ENCODE measurements at regions not wholly inside any gene's neighbourhood (a gene's known extent, or its start where the extent isn't known, plus 50 kb on each side); places are given as distances from the start of the nearest gene placed in this dataset.
"Not testable (repeated sequence)": the region's sequence is repeated elsewhere in the genome, so short reads cannot be mapped to it uniquely, and the experiment has no call there.

DNA sequence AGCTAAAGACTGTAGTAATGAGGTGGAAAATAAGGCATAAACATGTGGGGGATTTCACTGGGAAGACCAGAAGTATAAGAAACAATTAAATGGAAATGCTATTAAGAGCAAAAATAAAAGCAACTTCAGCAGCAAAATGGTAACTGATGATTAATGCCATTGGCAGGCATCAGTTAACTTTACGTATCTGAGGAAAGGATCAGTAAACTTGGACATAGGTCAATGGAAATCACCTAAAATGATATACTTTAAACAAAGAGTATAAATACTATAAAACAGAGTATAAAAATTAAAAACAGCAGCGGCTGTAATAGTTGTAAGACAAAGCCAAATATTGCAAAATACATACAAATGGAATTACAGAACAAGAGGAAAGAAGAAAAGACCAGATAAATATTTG, 992.1 kb downstream of the DNAH5 start:
- no peak for ATAC-seq
- TF ChIP-seq ZFP3 (CRISPR knock-in tag; IDR thresholded peaks at IDR 0.05) (no peak), TOX (CRISPR knock-in tag; IDR thresholded peaks at IDR 0.05; ENCODE audit: borderline replicate concordance) (no peak), ESRRG (CRISPR knock-in tag; IDR thresholded peaks at IDR 0.05) (no peak)

DNA sequence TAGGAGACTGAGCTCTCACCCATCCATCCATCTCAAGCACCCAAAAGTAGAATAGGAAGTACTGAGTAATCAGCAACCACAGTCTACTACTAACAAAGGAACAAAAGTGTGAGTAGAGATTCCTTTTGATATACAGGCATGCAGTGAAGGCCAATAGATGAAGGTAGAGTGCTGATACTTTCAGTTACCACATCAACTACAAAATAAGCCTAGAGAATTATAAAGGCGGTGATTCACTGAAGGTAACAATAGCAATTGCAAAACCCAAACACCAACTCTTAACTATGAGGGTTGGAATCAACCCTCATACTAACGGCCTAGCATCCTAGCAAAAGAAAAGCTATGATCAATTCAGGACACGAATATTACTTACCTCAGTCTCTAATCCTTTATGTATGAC, 992.6 kb downstream of the DNAH5 start:
- TF ChIP-seq ARNTL (CRISPR knock-in tag; IDR thresholded peaks at IDR 0.05; ENCODE audit: borderline replicate concordance, low read depth): no peak
- TF ChIP-seq SNAI2 (CRISPR knock-in tag; IDR thresholded peaks at IDR 0.05): no peak
- TF ChIP-seq TOX (CRISPR knock-in tag; IDR thresholded peaks at IDR 0.05; ENCODE audit: borderline replicate concordance): no peak
- no peak for TF ChIP-seq ISL1 (CRISPR knock-in tag; IDR thresholded peaks at IDR 0.05)
- TF ChIP-seq ZC3H10 (CRISPR knock-in tag; IDR thresholded peaks at IDR 0.05): no peak
- TF ChIP-seq, protein P1, sequence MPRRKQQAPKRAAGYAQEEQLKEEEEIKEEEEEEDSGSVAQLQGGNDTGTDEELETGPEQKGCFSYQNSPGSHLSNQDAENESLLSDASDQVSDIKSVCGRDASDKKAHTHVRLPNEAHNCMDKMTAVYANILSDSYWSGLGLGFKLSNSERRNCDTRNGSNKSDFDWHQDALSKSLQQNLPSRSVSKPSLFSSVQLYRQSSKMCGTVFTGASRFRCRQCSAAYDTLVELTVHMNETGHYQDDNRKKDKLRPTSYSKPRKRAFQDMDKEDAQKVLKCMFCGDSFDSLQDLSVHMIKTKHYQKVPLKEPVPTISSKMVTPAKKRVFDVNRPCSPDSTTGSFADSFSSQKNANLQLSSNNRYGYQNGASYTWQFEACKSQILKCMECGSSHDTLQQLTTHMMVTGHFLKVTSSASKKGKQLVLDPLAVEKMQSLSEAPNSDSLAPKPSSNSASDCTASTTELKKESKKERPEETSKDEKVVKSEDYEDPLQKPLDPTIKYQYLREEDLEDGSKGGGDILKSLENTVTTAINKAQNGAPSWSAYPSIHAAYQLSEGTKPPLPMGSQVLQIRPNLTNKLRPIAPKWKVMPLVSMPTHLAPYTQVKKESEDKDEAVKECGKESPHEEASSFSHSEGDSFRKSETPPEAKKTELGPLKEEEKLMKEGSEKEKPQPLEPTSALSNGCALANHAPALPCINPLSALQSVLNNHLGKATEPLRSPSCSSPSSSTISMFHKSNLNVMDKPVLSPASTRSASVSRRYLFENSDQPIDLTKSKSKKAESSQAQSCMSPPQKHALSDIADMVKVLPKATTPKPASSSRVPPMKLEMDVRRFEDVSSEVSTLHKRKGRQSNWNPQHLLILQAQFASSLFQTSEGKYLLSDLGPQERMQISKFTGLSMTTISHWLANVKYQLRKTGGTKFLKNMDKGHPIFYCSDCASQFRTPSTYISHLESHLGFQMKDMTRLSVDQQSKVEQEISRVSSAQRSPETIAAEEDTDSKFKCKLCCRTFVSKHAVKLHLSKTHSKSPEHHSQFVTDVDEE (CRISPR knock-in tag; IDR thresholded peaks at IDR 0.05): no peak
- TF ChIP-seq, protein P2, sequence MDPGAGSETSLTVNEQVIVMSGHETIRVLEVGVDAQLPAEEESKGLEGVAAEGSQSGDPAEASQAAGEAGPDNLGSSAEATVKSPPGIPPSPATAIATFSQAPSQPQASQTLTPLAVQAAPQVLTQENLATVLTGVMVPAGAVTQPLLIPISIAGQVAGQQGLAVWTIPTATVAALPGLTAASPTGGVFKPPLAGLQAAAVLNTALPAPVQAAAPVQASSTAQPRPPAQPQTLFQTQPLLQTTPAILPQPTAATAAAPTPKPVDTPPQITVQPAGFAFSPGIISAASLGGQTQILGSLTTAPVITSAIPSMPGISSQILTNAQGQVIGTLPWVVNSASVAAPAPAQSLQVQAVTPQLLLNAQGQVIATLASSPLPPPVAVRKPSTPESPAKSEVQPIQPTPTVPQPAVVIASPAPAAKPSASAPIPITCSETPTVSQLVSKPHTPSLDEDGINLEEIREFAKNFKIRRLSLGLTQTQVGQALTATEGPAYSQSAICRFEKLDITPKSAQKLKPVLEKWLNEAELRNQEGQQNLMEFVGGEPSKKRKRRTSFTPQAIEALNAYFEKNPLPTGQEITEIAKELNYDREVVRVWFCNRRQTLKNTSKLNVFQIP (CRISPR knock-in tag; IDR thresholded peaks at IDR 0.05; ENCODE audit: borderline replicate concordance, low read depth): no peak
- TF ChIP-seq OSR1 (CRISPR knock-in tag; IDR thresholded peaks at IDR 0.05): no peak
- TF ChIP-seq CREB5 (CRISPR knock-in tag; IDR thresholded peaks at IDR 0.05; ENCODE audit: low read depth): no peak
- TF ChIP-seq PPARA (CRISPR knock-in tag; IDR thresholded peaks at IDR 0.05; ENCODE audit: borderline replicate concordance): no peak
- TF ChIP-seq ZFP3 (CRISPR knock-in tag; IDR thresholded peaks at IDR 0.05): no peak
- no peak for TF ChIP-seq TCF4 (CRISPR knock-in tag; IDR thresholded peaks at IDR 0.05; ENCODE audit: borderline replicate concordance)
- no peak for TF ChIP-seq BACH2 (CRISPR knock-in tag; IDR thresholded peaks at IDR 0.05; ENCODE audit: borderline replicate concordance)
- TF ChIP-seq ZFP30 (CRISPR knock-in tag; IDR thresholded peaks at IDR 0.05): no peak
- no peak for TF ChIP-seq CSDC2 (CRISPR knock-in tag; IDR thresholded peaks at IDR 0.05)
- no peak for TF ChIP-seq GLIS3 (CRISPR knock-in tag; IDR thresholded peaks at IDR 0.05)
- no peak for TF ChIP-seq RARB (CRISPR knock-in tag; IDR thresholded peaks at IDR 0.05)
- TF ChIP-seq ZNF565 (CRISPR knock-in tag; conservative IDR thresholded peaks at IDR 0.05; ENCODE audit: low read depth): no peak
- no peak for ATAC-seq

- TF ChIP-seq ESRRG (CRISPR knock-in tag; IDR thresholded peaks at IDR 0.05) (no peak), ARNTL (CRISPR knock-in tag; IDR thresholded peaks at IDR 0.05; ENCODE audit: borderline replicate concordance, low read depth) (no peak), ZFP3 (CRISPR knock-in tag; IDR thresholded peaks at IDR 0.05) (no peak), OSR1 (CRISPR knock-in tag; IDR thresholded peaks at IDR 0.05) (no peak), BACH2 (CRISPR knock-in tag; IDR thresholded peaks at IDR 0.05; ENCODE audit: borderline replicate concordance) (no peak)
- no peak for ATAC-seq
These were observed 997.1 kb downstream of the DNAH5 start for GRCh38 chr5:12947379-12947778.

DNA sequence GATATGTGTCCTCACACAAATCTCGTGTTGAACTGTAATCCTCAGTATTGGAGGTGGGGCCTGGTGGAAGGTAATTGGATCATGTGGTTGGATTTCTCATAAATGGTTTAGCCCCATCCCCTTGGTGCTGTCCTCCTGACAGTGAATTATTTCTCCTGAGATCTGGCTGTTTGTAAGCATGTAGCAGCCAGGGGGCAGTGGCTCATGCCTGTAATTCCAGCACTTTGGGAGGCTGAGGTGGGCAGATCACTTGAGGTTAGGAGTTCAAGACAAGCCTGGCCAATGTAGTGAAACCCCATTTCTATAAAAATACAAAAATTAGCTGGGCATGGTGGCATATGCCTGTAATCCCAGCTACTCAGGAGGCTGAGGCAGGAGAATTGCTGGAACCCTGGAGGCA, 999.0 kb downstream of the DNAH5 start:
- ATAC-seq: not testable (repeated sequence)

- no peak for ATAC-seq
These were observed 1008.3 kb downstream of the DNAH5 start for GRCh38 chr5:12936221-12936620.

More at GRCh38 chr5:12936221-12936620, 1008.3 kb downstream of the DNAH5 start:
- TF ChIP-seq OSR1 (CRISPR knock-in tag; IDR thresholded peaks at IDR 0.05) (no peak), BACH2 (CRISPR knock-in tag; IDR thresholded peaks at IDR 0.05; ENCODE audit: borderline replicate concordance) (no peak), PPARA (CRISPR knock-in tag; IDR thresholded peaks at IDR 0.05; ENCODE audit: borderline replicate concordance) (no peak), PATZ1 (CRISPR knock-in tag; IDR thresholded peaks at IDR 0.05; ENCODE audit: borderline replicate concordance) (no peak), CSDC2 (CRISPR knock-in tag; IDR thresholded peaks at IDR 0.05) (no peak), RARB (CRISPR knock-in tag; IDR thresholded peaks at IDR 0.05) (no peak)

All from SK-N-SH treated with all-trans-retinoic acid at 6 μM for 48 hours (cell line).